H1 (cell line): ENCODE measurements at regions not wholly inside any gene's neighbourhood (a gene's known extent, or its start where the extent isn't known, plus 50 kb on each side); places are given as distances from the start of the nearest gene placed in this dataset.

Experiments used
- CTCF ChIA-PET: fragments of 300-600 bp; sonication (Branson Sonifier 250); formaldehyde crosslinking; loops from one replicate; lab custom pipeline; 2021; ENCODE audit not compliant: partially characterized antibody; lab: Charles Lee
- POLR2A ChIA-PET: fragments of 300-600 bp; sonication (Branson Sonifier 250); formaldehyde crosslinking; loops from one replicate; lab custom pipeline; 2021; ENCODE audit warnings: inconsistent platforms; ENCODE audit not compliant: partially characterized antibody; lab: Charles Lee
- DNase-seq, 2 experiments: peaks; one replicate each; pipeline versions ENCODE4 v3.0.0 to v3.0.0-alpha.2; 2010 to 2022; ENCODE audit warnings: low spot score in 2 of 2, low read depth in 1 of 2, mixed read lengths in 1 of 2
- FAIRE-seq: peaks from 2 replicates; lab custom pipeline; 2011; peaks lifted over from hg19 to GRCh38; lab: Jason Lieb, UNC
- H2AFZ ChIP-seq: 2 replicates; pipeline ENCODE4 v1.8.1; 2012; ENCODE audit warnings: low read length, inconsistent platforms
- H2AK5ac ChIP-seq: 2 replicates; pipeline ENCODE4 v1.6.1; 2013; ENCODE audit warnings: low read depth, low read length
- H2BK120ac ChIP-seq: replicated peaks from 2 replicates; pipeline ENCODE3; 2013; ENCODE audit warnings: low read depth, low read length, inconsistent platforms
- H2BK12ac ChIP-seq: 2 replicates; pipeline ENCODE4 v1.6.1; 2013; ENCODE audit warnings: low read depth, low read length
- H2BK15ac ChIP-seq: 2 replicates; pipeline ENCODE4 v1.6.1; 2013; ENCODE audit warnings: low read length
- H2BK20ac ChIP-seq: 2 replicates; pipeline ENCODE4 v1.6.1; 2013; ENCODE audit warnings: low read length
- H2BK5ac ChIP-seq: 2 replicates; pipeline ENCODE4 v1.6.1; 2013; ENCODE audit warnings: low read depth, low read length
- H3K14ac ChIP-seq: 2 replicates; pipeline ENCODE4 v1.6.1; 2013; ENCODE audit warnings: inconsistent platforms; ENCODE audit not compliant: insufficient read length
- H3K18ac ChIP-seq: 2 replicates; pipeline ENCODE4 v1.6.1; 2013; ENCODE audit warnings: low read length; ENCODE audit errors: extremely low read depth
- H3K23ac ChIP-seq: 2 replicates; pipeline ENCODE4 v1.6.1; 2013; ENCODE audit warnings: inconsistent platforms; ENCODE audit not compliant: insufficient read length
- H3K23me2 ChIP-seq: 2 replicates; pipeline ENCODE4 v1.6.1; 2013; ENCODE audit warnings: low read depth, low read length
- H3K27ac ChIP-seq: 2 replicates; pipeline ENCODE4 v1.6.1; 2011; ENCODE audit warnings: low read depth, low read length, inconsistent platforms
- H3K27me3 ChIP-seq, 4 experiments: replicated peaks in 1 of 4; 1 replicate in 1 of 4; 2 replicates in 3 of 4; pipeline versions ENCODE4 v1.6.1 to v1.8.1; 2011 to 2013; ENCODE audit warnings: low read length in 3 of 4, mild to moderate bottlenecking in 3 of 4, inconsistent platforms in 2 of 4, mixed read lengths in 2 of 4, moderate library complexity in 1 of 4; ENCODE audit not compliant: control insufficient read depth in 3 of 4, insufficient read depth in 3 of 4; ENCODE audit errors: extremely low read depth in 1 of 4
- H3K36me3 ChIP-seq, 4 experiments: 2 replicates each; pipeline versions ENCODE4 v1.6.1 to v1.8.1; 2011 to 2013; ENCODE audit warnings: mild to moderate bottlenecking in 4 of 4, low read length in 3 of 4, moderate library complexity in 2 of 4, control low read depth in 1 of 4, inconsistent platforms in 1 of 4; ENCODE audit not compliant: insufficient read depth in 4 of 4, control insufficient read depth in 2 of 4
- H3K4ac ChIP-seq: replicated peaks from 2 replicates; pipeline ENCODE3; 2013; ENCODE audit warnings: low read length, low read depth, mixed read lengths, inconsistent platforms; ENCODE audit not compliant: insufficient read length
- H3K4me1 ChIP-seq, 4 experiments: replicated peaks in 1 of 4; 1 replicate in 1 of 4; 2 replicates in 3 of 4; pipeline versions ENCODE4 v1.6.1 to v1.8.1; 2011 to 2013; ENCODE audit warnings: low read length in 3 of 4, inconsistent platforms in 2 of 4, mixed read lengths in 1 of 4; ENCODE audit not compliant: insufficient read depth in 4 of 4, control insufficient read depth in 3 of 4
- H3K4me2 ChIP-seq, 2 experiments: 2 replicates each; pipeline versions ENCODE4 v1.6.1 to v1.8.1; 2011 to 2013; ENCODE audit warnings: low read depth in 2 of 2, low read length in 2 of 2, control low read depth in 1 of 2, inconsistent platforms in 1 of 2, mild to moderate bottlenecking in 1 of 2; ENCODE audit not compliant: insufficient read depth in 1 of 2
- H3K4me3 ChIP-seq, 4 experiments: fragments of 200-600, 300-600 bp in 1 of 4; sonication (generic), shearing (Covaris generic), sonication (Bioruptor Twin) in 1 of 4; 2 replicates each; pipeline versions ENCODE4 v1.5.1 to v1.8.1; 2011 to 2016; ENCODE audit warnings: low read length in 4 of 4, low read depth in 3 of 4, control low read depth in 2 of 4, inconsistent platforms in 2 of 4, mild to moderate bottlenecking in 2 of 4, mixed read lengths in 1 of 4, moderate library complexity in 1 of 4; ENCODE audit not compliant: insufficient read depth in 2 of 4; ENCODE audit errors: extremely low read depth in 1 of 4
- H3K56ac ChIP-seq: replicated peaks from 2 replicates; pipeline ENCODE3; 2013; ENCODE audit warnings: low read depth, mild to moderate bottlenecking, mixed read lengths, low read length, inconsistent platforms; ENCODE audit not compliant: insufficient read length
- H3K79me1 ChIP-seq: 2 replicates; pipeline ENCODE4 v1.6.1; 2013; ENCODE audit warnings: low read depth, low read length, control low read depth
- H3K79me2 ChIP-seq, 2 experiments: 2 replicates each; pipeline versions ENCODE4 v1.6.1 to v1.8.1; 2012 to 2013; ENCODE audit warnings: low read length in 2 of 2, mild to moderate bottlenecking in 2 of 2, inconsistent platforms in 1 of 2; ENCODE audit not compliant: insufficient read depth in 2 of 2, control insufficient read depth in 1 of 2
- H3K9ac ChIP-seq, 4 experiments: replicated peaks in 1 of 4; 1 replicate in 1 of 4; 2 replicates in 3 of 4; pipeline versions ENCODE4 v1.6.1 to v1.8.1; 2011 to 2013; ENCODE audit warnings: low read depth in 3 of 4, low read length in 3 of 4, control low read depth in 2 of 4, mild to moderate bottlenecking in 2 of 4, moderate library complexity in 2 of 4, inconsistent platforms in 1 of 4; ENCODE audit errors: extremely low read depth in 1 of 4
- H3K9me3 ChIP-seq, 2 experiments: 2 replicates each; pipeline versions ENCODE4 v1.6.1 to v1.8.1; 2012 to 2013; ENCODE audit warnings: mild to moderate bottlenecking in 2 of 2, moderate library complexity in 2 of 2, control low read depth in 1 of 2, inconsistent platforms in 1 of 2, low read depth in 1 of 2, low read length in 1 of 2, mixed read lengths in 1 of 2; ENCODE audit not compliant: insufficient read depth in 2 of 2
- H4K20me1 ChIP-seq, 2 experiments: replicated peaks in 1 of 2; 2 replicates each; pipeline versions ENCODE3 to v1.8.1; 2011 to 2013; ENCODE audit warnings: inconsistent platforms in 2 of 2, low read length in 2 of 2, mild to moderate bottlenecking in 1 of 2; ENCODE audit not compliant: insufficient read depth in 2 of 2, control insufficient read depth in 1 of 2
- H4K5ac ChIP-seq: 2 replicates; pipeline ENCODE4 v1.6.1; 2013; ENCODE audit warnings: low read length, low read depth, mixed read lengths, inconsistent platforms; ENCODE audit not compliant: insufficient read length
- H4K8ac ChIP-seq: 2 replicates; pipeline ENCODE4 v1.8.0; 2013; ENCODE audit warnings: mild to moderate bottlenecking, moderate library complexity, low read length, inconsistent platforms; ENCODE audit not compliant: insufficient read depth; ENCODE audit errors: extremely low read depth
- H4K91ac ChIP-seq: replicated peaks from 2 replicates; pipeline ENCODE3; 2013; ENCODE audit warnings: low read length, mixed read lengths, inconsistent platforms; ENCODE audit not compliant: insufficient read length
- ASH2L ChIP-seq: fragments of 200-600, 300-600 bp; sonication (generic); IDR thresholded peaks from one replicate; pipeline ENCODE4 v1.7.1; 2017; ENCODE audit warnings: low read length
- CBX5 ChIP-seq: fragments of 300-800, 300-1000 bp; sonication (generic); IDR thresholded peaks from 2 replicates; pipeline ENCODE4 v1.7.1; 2016; ENCODE audit warnings: antibody characterized with exemption, low read length, low read depth
- CHD2 ChIP-seq: IDR thresholded peaks from 2 replicates; pipeline ENCODE4 v1.6.1; 2012; ENCODE audit warnings: low read length, improper control_type of control experiment
- EZH2 ChIP-seq: fragments of 200-600 bp; sonication (generic); IDR thresholded peaks from 2 replicates; pipeline ENCODE4 v1.7.1; 2012; ENCODE audit warnings: low read depth, mild to moderate bottlenecking, moderate library complexity, low read length, inconsistent platforms; ENCODE audit not compliant: severe bottlenecking
- GABPA ChIP-seq: IDR thresholded peaks from 2 replicates; pipeline ENCODE4 v1.6.1; 2011; ENCODE audit warnings: mild to moderate bottlenecking, low read length, moderate library complexity, borderline replicate concordance; ENCODE audit not compliant: insufficient read depth
- GTF2F1 ChIP-seq: IDR thresholded peaks from 2 replicates; pipeline ENCODE4 v1.6.1; 2012; ENCODE audit warnings: low read depth, low read length, improper control_type of control experiment, borderline replicate concordance
- HDAC6 ChIP-seq: IDR thresholded peaks from one replicate; pipeline ENCODE4 v1.7.1; 2012; ENCODE audit warnings: low read depth, mild to moderate bottlenecking, inconsistent platforms, low read length, moderate library complexity
- JUND ChIP-seq: IDR thresholded peaks from 2 replicates; pipeline ENCODE4 v1.6.1; 2011; ENCODE audit warnings: mild to moderate bottlenecking, improper control_type of control experiment, low read length
- POLR2A ChIP-seq, 2 experiments: IDR thresholded peaks; 1 replicate in 1 of 2; 2 replicates in 1 of 2; pipeline ENCODE4 v1.6.1; 2011; ENCODE audit warnings: low read depth in 2 of 2, low read length in 2 of 2, mild to moderate bottlenecking in 2 of 2; ENCODE audit errors: control extremely low read depth in 1 of 2
- POU5F1 ChIP-seq: IDR thresholded peaks from 2 replicates; pipeline ENCODE4 v1.6.1; 2011; ENCODE audit warnings: low read depth, mild to moderate bottlenecking, low read length, moderate library complexity
- RFX5 ChIP-seq: IDR thresholded peaks from 2 replicates; pipeline ENCODE4 v1.6.1; 2011; ENCODE audit warnings: low read depth, low read length, improper control_type of control experiment, borderline replicate concordance
- SP1 ChIP-seq: IDR thresholded peaks from 2 replicates; pipeline ENCODE4 v1.6.1; 2011; ENCODE audit warnings: low read depth, low read length
- SP2 ChIP-seq: IDR thresholded peaks from 2 replicates; pipeline ENCODE4 v1.6.1; 2012; ENCODE audit warnings: mild to moderate bottlenecking, low read length, inconsistent platforms
- SP4 ChIP-seq: IDR thresholded peaks from 2 replicates; pipeline ENCODE4 v1.6.1; 2012; ENCODE audit warnings: low read length, inconsistent platforms
- SRF ChIP-seq: IDR thresholded peaks from 2 replicates; pipeline ENCODE4 v1.6.1; 2011; ENCODE audit warnings: mild to moderate bottlenecking, low read depth, low read length, moderate library complexity
- SUZ12 ChIP-seq: fragments of 200-600 bp; sonication (generic); IDR thresholded peaks from 2 replicates; pipeline ENCODE4 v1.6.1; 2012; ENCODE audit warnings: mild to moderate bottlenecking, inconsistent platforms, low read length, moderate library complexity, mixed read lengths
- TEAD4 ChIP-seq: IDR thresholded peaks from 2 replicates; pipeline ENCODE4 v1.6.1; 2012; ENCODE audit warnings: low read depth, low read length, inconsistent platforms, mixed read lengths
- YY1 ChIP-seq: IDR thresholded peaks from 2 replicates; pipeline ENCODE4 v1.6.1; 2011; ENCODE audit warnings: low read depth, mild to moderate bottlenecking, low read length
- WGBS, 2 experiments: shearing (Covaris generic) in 1 of 2; methylation state at CpG; one replicate each; pipeline versions ENCODE4 v1.1.6 to v1.1.7; 2013 to 2015; ENCODE audit warnings: low lambda C conversion rate in 2 of 2, mixed read lengths in 2 of 2, inconsistent platforms in 1 of 2, low coverage in 1 of 2, missing lambda C conversion rate in 1 of 2; ENCODE audit not compliant: insufficient replicate concordance in 2 of 2, insufficient coverage in 1 of 2, insufficient read length in 1 of 2; ENCODE audit errors: extremely low coverage in 1 of 2, missing lambda C conversion rate in 1 of 2; 5-methylcytosine and 5-hydroxymethylcytosine counted together

DNA sequence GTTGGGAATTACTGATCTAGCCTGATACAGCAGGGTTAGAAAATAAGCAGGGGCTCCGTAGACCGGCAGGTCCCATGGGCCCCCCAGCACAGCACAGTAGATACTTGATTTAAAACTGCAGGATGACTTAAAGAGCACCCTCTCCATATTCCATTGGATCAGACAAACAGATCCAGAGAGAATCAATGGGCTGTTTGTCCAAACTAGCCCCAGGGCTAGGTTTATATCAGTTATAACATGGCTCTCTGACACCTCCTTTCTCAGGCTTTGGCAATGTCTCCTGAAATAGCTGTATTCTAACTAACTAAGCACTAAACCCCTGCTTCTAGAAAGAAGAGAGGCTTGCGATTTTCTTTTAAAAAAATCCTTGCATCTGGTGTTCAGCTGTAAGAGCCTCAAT lies 100.4 kb upstream of the GALNT18 start:
- no peaks in the 10 kb centered on the region for H3K27me3 ChIP-seq
- H3K79me2 ChIP-seq = no peaks in the 10 kb centered on the region
- TF ChIP-seq TEAD4 (no peak), RFX5 (no peak), ASH2L (no peak), SUZ12 (no peak), SP2 (no peak), CHD2 (no peak), GABPA (no peak), SP1 (no peak), EZH2 (no peak), YY1 (no peak), POLR2A (IDR thresholded peaks at IDR 0.05; ENCODE audit: control extremely low read depth in 1 of 2, low read depth in 2 of 2, low read length in 2 of 2) (no peak), SRF (no peak), SP4 (no peak), CBX5 (no peak), HDAC6 (no peak), POU5F1 (no peak), GTF2F1 (no peak), JUND (no peak)
- H2BK5ac ChIP-seq = no peak overlapping the region
- H2BK12ac ChIP-seq = no peak overlapping the region
- H4K5ac ChIP-seq = no peak overlapping the region
- no peak overlapping the region for H2AFZ ChIP-seq
- no peak overlapping the region for H3K9ac ChIP-seq
- H2BK20ac ChIP-seq = no peak overlapping the region
- peaks cover 4 to 5% of the 10 kb centered on the region in 2 experiments for H3K9me3 ChIP-seq
- H4K20me1 ChIP-seq = no peaks in the 10 kb centered on the region
- H4K8ac ChIP-seq = no peak overlapping the region
- no peak overlapping the region for H3K14ac ChIP-seq
- H3K27ac ChIP-seq = no peak overlapping the region
- ChIA-PET CTCF (interaction anchor here (0.8 to 2.0 kb wide), 10 partner anchors 10 to 288 kb away, joined by 3 to 11 read pairs (median 4); partner anchors contain the start of gene GALNT18), POLR2A (no interaction called here)
- H2BK120ac ChIP-seq = no peak overlapping the region
- FAIRE-seq (no peak), DNase-seq (no peak)
- no peaks in the 10 kb centered on the region for H3K79me1 ChIP-seq
- H2BK15ac ChIP-seq = no peak overlapping the region
- no peak overlapping the region for H3K4me3 ChIP-seq
- H2AK5ac ChIP-seq = no peak overlapping the region
- WGBS, 2 experiments = 87% methylated on average over 3 of the region's 3 CpGs; no CpG with 5 or more reads in 1 of the 2 experiments
- no peak overlapping the region for H3K4me2 ChIP-seq
- no peaks in the 10 kb centered on the region for H3K4me1 ChIP-seq
- H3K56ac ChIP-seq = no peak overlapping the region
- no peak overlapping the region for H4K91ac ChIP-seq
- H3K4ac ChIP-seq = no peak overlapping the region
- no peak overlapping the region for H3K18ac ChIP-seq
- H3K23me2 ChIP-seq = no peaks in the 10 kb centered on the region
- H3K36me3 ChIP-seq = no peaks in the 10 kb centered on the region
- no peak overlapping the region for H3K23ac ChIP-seq
